HEK293T (cell line): ENCODE measurements at regions not wholly inside any gene's neighbourhood (a gene's known extent, or its start where the extent isn't known, plus 50 kb on each side); places are given as distances from the start of the nearest gene placed in this dataset.

Experiments used
- ARNT ChIP-seq: fragments of 450-650 bp; IDR thresholded peaks from 2 replicates; pipeline ENCODE4 v1.6.1; 2017; ENCODE audit warnings: mild to moderate bottlenecking
- BHLHE40 ChIP-seq: fragments of 450-650 bp; IDR thresholded peaks from 2 replicates; pipeline ENCODE4 v1.6.1; 2016; ENCODE audit warnings: mild to moderate bottlenecking, moderate library complexity, borderline replicate concordance
- FOXA1 ChIP-seq: fragments of 450-650 bp; IDR thresholded peaks from 2 replicates; pipeline ENCODE4 v1.6.1; 2016; ENCODE audit warnings: mild to moderate bottlenecking
- FOXK2 ChIP-seq: fragments of 450-650 bp; IDR thresholded peaks from 2 replicates; pipeline ENCODE4 v1.6.1; 2016; ENCODE audit warnings: mild to moderate bottlenecking
- NFRKB ChIP-seq: fragments of 450-650 bp; IDR thresholded peaks from 2 replicates; pipeline ENCODE4 v1.6.1; 2016; ENCODE audit warnings: mild to moderate bottlenecking, moderate library complexity
- SUZ12 ChIP-seq: fragments of 450-650 bp; IDR thresholded peaks from 2 replicates; pipeline ENCODE4 v1.6.1; 2016; ENCODE audit warnings: mild to moderate bottlenecking
- ZNF384 ChIP-seq: fragments of 450-650 bp; IDR thresholded peaks from 2 replicates; pipeline ENCODE4 v1.6.1; 2016

DNA sequence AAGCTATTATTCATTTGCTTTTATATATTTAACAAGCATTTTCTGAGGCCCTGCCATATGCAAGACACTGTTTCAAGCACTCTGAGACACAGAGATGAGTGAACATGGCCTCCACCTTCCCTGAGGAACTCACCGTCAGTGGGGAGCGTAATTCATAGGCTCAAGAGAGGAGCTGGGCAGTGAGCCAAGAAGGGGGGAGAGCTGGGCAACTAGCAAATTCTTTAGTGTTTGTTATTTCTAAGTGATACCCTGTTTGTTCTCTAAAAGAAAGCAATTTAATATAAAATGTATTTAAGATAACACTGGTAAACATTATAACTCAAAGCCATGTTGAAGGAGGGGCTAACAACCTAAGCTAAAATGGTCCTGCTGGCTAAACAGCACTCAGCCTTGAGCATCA is 119.2 kb upstream of the NGF start:
- TF ChIP-seq BHLHE40 (no peak), FOXK2 (no peak), NFRKB (no peak), FOXA1 (no peak), ZNF384 (no peak), ARNT (no peak), SUZ12 (no peak)
